IPS-NIHi7 (cell line): ENCODE measurements at regions not wholly inside any gene's neighbourhood (a gene's known extent, or its start where the extent isn't known, plus 50 kb on each side); places are given as distances from the start of the nearest gene placed in this dataset.
A peak's percentile ranks its signal among the peaks of the same experiment; 100 is the strongest.

Experiments used
- DNase-seq: peaks from one replicate; pipeline ENCODE4 v3.0.0; 2012; ENCODE audit warnings: mixed read lengths; ENCODE audit errors: extremely low spot score

DNA sequence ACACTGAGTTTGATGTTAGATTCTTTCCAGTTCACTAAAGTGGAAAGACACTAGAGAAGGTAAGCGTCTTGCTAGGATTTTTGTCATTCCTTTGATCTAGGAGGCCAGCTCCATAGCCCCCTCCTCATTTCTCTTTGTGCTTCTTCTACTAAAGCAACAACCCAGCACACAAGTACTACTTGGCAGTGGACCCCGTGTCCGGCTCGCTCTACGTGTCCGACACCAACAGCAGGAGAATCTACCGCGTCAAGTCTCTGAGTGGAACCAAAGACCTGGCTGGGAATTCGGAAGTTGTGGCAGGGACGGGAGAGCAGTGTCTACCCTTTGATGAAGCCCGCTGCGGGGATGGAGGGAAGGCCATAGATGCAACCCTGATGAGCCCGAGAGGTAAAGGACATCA lies 76.6 kb upstream of the WWC1 start:
- no peak for DNase-seq

DNA sequence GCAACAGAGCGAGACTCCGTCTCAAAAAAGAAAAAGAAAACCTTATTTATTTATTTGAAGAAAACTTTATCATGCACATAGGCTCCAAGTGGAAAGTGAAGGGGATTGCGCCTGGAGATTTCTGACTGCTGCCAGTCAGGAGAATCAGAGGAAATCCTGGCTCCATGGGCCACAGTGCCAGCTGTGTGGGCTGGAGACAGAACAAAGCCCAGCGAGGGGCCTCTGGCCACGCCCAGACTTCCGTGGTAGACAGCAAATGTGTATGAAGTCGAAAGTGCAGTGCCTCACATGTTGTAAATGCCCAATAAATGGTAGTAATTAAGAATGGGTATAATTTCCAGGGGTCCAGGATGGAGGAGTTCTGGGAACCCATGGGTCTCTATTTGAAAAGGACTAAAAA lies 75.8 kb upstream of the WWC1 start:
- DNase-seq, result no peak

DNA sequence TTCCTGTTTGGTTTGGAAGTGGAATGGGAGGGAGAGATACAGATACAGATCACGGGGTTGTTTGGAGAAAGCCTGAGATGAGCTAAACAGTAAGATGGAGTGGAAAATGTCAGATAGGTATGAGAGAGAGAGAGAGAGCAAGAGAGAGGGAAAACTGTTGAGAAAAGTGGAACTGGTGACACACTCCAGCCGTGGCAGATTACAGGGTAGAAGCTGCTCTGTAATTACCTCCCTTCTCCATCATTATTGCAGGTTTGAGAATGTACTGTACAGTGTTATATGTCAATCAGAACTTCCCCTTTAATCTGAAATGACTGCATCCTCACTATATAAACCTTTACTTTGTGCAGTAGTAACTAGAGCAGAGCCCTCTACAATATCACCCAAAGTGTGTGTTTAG lies 74.5 kb upstream of the WWC1 start:
- no peak for DNase-seq

DNA sequence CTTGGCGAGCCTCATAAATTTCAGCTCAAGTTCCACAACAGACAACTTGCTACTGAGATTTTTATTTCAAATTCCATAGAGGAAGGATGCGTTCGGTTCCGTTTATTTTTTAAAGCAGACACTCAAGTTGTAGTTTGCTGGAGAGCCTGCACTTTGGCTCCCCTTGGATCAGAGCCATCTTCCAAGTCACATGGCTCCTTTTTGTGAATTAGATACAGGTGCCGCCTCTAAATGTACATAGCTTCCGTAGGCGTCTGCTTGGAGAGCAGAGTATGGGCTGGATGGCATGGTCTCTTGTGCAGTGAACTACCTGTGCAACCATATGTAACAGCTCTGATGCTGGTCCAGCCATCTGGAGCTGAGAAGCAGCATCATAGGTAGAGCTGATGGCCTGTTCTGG lies 73.9 kb upstream of the WWC1 start:
- DNase-seq, result no peak

DNA sequence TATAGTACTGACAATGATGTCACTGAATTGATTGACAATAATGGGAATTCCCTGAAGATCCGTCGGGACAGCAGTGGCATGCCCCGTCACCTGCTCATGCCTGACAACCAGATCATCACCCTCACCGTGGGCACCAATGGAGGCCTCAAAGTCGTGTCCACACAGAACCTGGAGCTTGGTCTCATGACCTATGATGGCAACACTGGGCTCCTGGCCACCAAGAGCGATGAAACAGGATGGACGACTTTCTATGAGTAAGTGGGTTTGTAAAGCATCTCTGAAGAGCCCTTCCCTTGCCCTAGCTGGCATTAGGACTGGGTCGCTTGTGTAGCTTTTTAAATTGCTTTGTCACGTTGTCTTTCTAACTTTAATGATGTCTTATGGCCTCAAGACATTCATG lies 72.7 kb upstream of the WWC1 start:
- DNase-seq, result no peak

DNA sequence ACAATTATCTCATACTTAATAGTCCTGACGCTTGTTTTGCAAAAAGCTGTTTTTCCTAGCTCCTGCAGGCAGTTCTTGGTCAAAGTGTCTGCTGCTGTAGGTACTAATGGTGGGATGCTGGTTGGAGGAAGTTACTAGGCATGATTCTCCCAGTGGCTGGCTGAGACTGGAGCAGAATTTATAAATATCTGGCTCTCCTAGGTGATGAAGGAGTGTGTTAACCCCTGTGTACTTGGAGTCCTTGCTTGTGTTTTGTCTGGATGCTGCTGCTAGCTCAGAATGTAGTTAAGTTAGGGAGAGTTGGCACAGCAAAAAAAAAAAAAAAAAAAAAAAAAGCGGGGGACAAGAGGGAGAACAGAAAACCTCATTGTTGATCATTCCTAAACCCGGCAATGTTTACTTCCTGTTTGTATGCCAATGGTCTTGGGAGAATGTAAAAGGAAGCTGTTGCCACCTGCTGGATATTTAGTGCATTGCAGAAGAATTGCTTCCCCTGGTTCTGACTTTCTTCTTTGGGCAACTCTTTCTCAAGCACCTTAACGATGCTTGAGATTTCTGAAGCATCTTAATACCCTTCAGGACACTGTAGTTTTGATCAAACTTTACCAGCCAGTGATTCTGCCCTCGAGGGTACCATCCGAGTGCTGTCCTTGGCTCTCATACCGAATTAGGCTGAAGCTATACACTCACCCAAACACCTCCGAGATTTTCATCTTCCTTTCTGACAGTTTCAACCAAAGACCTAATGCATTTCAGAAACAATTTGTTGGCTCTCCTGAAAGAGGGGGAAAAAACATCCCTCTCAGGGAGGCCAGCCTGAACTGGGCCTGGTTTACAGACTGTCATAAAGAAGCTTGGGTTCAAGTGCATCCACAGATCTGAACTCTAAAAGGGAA lies 71.7 kb upstream of the WWC1 start:
- peak; percentile 84 for DNase-seq

DNA sequence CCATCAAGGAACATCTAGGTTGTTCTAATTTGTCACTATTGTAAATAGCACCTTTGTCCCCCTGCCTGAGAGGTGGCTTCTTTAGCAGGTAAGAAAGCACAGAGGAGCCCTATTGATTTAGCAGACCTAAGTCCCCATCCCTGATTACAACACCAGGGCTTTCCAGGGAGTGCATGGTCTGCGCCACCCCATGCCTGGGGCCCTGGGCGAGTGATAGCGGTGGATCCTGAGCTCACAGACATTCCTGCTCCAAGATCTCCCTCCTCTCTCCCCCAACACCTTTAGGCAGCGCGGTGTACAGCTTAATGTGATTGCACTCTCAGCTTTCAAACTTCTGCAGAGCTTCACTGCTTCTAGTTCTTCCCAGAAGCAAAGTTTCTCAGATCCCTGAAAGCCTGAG lies 67.4 kb upstream of the WWC1 start:
- no peak for DNase-seq

DNA sequence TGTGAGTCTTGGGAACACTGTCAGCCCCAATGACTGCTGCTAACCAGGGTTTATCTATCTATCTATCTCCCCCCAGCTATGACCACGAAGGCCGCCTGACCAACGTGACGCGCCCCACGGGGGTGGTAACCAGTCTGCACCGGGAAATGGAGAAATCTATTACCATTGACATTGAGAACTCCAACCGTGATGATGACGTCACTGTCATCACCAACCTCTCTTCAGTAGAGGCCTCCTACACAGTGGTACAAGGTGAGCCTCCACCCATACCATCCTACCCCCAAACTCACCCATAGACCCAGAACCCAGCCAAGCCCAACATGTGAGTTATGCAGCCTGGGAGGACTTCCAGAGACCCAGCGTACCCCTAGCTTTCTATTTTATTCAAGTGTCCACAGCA lies 65.4 kb upstream of the WWC1 start:
- DNase-seq, result no peak

DNA sequence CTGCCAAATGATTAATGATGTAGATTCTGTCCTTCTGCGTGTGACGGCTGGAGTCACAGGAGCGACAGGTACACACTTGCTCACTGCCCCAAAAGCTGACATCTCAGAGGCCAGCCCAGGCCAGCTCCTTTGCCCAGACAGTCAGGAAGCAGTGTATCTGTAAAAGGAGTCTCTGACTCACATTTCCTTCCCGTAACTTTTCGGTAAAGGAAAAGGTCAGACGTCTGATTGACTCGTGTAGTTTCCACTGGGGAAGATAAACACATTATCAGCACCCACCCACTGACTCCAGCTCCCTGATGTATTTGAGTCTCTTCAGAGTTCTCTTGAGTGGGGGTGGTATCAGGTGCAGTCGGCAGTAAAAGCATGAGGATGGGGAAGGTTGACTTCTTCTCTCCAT lies 64.4 kb upstream of the WWC1 start:
- no peak for DNase-seq

DNA sequence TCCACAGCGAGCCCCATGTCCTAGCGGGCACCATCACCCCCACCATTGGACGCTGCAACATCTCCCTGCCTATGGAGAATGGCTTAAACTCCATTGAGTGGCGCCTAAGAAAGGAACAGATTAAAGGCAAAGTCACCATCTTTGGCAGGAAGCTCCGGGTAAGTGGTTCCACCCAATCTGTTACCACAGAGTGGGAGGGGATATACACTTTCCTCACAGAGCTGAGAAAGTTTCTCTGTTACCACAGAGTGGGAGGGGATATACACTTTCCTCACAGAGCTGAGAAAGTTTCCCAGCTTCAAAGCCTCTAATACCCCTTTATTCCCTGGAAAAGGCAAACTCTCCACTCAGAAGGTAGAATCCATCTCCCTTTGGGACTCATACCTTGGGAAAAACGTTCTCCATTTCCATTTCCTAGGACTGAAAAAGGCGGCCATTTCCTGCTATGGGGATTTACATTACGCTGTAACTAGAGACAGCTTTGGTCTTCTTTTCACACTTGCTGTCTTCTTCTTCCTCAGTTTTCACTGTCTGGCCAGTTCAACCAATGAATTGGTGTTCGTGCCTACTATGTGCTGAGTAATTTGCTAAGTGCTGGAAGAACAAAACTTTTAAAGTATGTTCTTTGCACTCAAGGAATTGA lies 63.4 kb upstream of the WWC1 start:
- no peak for DNase-seq

DNA sequence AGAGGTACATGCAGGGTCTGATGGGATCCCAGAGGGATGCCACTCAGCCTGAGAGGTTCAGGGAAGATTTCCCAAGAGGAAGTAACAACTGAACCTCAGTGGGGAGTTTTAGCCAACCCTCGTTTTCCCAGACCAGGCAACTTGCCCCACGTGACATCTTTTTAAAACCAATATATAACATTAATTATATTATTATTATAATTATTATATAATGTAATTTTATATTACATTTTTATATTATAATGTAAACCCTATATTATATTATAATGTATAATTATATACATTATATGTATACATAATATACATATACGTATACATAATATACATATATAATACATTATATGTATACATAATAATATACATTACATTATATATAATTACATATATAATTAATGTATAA lies 62.8 kb upstream of the WWC1 start:
- no peak for DNase-seq

DNA sequence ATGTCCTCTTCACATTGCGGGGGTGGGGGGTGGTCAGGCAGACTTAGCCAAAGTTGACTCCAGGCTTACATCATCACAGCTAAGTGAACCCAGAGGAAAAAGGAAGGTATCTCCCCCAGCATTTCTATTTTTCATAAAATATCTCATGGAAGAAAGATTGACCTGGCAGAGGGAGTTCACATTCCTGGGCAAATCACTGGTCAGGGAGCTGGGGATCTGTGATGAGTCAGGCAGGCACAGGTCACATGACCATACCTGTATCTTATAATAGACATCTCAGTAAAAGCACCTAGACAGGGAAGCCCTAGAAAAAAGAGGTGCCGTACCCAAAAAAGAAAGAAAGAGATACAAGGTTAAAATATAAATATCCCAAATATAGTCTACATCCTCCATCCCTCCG lies 57.3 kb upstream of the WWC1 start:
- no peak for DNase-seq

DNA sequence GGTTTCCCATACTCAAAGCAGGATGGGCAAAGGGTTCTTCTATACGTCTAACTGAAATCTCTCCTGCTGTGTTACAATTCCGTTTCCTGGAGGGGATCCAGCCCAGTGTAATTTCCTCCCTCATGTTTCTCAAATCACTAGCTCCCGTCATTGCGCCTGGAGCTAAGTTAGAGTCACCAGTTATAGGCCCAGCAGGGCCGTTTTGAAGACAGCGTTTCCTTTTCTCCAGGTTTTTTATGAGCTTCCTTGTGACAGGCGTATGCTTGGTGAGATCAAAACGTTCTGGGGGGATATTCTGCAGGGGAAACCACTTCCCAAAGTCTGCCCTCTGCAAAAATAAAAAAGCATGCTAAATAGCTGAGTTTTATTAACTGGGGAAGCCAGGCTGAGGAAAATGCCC lies 53.0 kb upstream of the WWC1 start:
- DNase-seq, result no peak

DNA sequence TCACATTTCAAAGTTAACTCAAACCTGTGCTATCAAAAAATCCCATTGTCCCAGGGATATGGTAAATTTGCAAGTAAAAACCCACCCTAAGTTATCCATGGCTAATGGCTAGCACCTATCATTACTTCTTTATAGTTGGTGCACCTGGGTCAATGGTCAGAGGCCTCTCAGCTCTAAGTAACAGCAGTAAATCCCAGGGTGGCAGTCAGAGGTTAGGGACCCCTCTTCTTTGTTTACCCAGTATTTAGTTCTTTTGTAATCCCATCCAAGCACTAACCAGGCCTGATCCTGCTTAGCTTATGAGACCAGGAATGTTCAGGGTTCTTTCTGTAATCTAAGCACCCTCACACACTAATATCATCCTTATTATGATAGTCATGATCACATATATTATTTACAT lies 52.1 kb upstream of the WWC1 start:
- DNase-seq, result no peak
